ENCODE measurements at regions not wholly inside any gene's neighbourhood (a gene's known extent, or its start where the extent isn't known, plus 50 kb on each side); places are given as distances from the start of the nearest gene placed in this dataset.

DNA sequence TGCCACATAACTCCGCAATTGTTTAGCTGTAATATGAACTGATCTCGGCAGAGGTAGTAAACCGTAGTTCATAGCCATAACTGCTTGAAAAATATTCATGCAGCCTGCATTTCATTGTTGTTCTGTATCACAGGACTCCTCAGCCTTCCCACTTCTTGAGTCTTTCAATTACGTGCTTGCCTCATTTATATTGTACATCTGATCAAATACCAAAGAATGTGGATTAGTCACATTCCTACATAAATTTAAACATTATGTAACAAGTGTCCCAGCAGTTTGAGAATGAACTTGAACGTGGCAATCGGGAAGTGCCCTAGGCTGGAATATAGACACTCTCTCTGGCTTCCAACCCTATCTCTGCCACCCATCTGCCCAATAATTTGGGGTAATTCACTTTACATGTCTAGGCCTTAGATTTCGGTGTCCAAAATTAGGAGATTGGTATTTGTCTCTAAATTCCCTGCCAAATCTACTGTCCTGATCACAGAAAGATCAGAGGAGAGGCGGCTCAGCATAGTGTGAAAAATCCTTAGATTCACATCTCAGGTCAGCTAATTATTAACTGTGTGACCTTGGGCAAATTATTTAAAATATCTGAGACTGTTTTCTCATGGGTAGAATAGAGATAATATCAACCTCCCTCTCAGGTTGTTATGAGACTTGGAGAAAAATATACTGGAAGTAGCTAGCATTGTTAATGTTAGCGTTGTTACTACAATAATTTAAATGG lies 215.1 kb upstream of the RFX3 start (continued):
- TF ChIP-seq, protein P1, sequence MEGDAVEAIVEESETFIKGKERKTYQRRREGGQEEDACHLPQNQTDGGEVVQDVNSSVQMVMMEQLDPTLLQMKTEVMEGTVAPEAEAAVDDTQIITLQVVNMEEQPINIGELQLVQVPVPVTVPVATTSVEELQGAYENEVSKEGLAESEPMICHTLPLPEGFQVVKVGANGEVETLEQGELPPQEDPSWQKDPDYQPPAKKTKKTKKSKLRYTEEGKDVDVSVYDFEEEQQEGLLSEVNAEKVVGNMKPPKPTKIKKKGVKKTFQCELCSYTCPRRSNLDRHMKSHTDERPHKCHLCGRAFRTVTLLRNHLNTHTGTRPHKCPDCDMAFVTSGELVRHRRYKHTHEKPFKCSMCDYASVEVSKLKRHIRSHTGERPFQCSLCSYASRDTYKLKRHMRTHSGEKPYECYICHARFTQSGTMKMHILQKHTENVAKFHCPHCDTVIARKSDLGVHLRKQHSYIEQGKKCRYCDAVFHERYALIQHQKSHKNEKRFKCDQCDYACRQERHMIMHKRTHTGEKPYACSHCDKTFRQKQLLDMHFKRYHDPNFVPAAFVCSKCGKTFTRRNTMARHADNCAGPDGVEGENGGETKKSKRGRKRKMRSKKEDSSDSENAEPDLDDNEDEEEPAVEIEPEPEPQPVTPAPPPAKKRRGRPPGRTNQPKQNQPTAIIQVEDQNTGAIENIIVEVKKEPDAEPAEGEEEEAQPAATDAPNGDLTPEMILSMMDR (IDR thresholded peaks at IDR 0.05 in 2 of 3, conservative IDR thresholded peaks at IDR 0.05 in 1 of 3; ENCODE audit: borderline replicate concordance in 1 of 3, insufficient read depth in 1 of 3, low read depth in 2 of 3, low read length in 2 of 3) = no peak
- TF ChIP-seq ELF1 (IDR thresholded peaks at IDR 0.05; ENCODE audit: borderline replicate concordance, low read depth) (no peak), EZH2phosphoT487 (IDR thresholded peaks at IDR 0.05; ENCODE audit: borderline replicate concordance) (no peak), POLR2A (IDR thresholded peaks at IDR 0.05; ENCODE audit: borderline replicate concordance, extremely low read depth, insufficient read depth, insufficient read length) (no peak)

DNA sequence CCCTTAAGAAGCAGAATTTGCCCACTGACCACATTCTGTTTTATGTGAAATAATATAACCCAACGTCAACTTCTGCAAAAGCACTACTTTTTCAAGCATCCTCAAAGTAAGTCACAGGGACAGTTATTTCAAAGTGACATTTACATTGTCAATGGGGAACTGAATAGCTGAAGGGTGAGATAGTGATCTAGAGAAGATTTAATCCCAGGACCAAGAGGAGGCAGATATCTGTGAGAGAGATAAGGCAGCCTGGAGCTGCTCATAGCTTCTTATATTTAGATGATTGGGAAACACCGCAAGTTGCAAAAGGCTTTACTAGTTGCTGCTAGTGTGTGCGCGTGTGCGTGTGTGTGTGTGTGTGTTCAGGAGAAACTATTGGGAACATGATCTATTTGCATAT lies 210.4 kb upstream of the RFX3 start:
- Histone ChIP-seq H3K79me2 (ENCODE audit: insufficient read depth, low read length) (no peaks in the 10 kb centered on the region), H3K4me1 (ENCODE audit: control insufficient read depth in 1 of 2, insufficient read depth in 2 of 2, low read length in 2 of 2) (peaks cover 0 to 7% of the 10 kb centered on the region in 2 experiments; a peak in 2 of 4 replicates), H3K4me2 (ENCODE audit: low read length) (no peak overlapping the region), H3K27ac (ENCODE audit: low read depth, low read length) (no peak overlapping the region), H3K9me3 (ENCODE audit: control insufficient read depth in 1 of 2, insufficient read depth in 1 of 2, low read depth in 1 of 2, low read length in 2 of 2) (no peaks in the 10 kb centered on the region), H3K4me3 (replicated peaks in 1 of 2; ENCODE audit: low read depth in 1 of 2, low read length in 2 of 2) (no peak overlapping the region), H3K36me3 (ENCODE audit: control insufficient read depth in 1 of 2, insufficient read depth in 2 of 2, low read length in 2 of 2) (no peaks in the 10 kb centered on the region), H3K27me3 (ENCODE audit: insufficient read depth, low read length) (no peaks in the 10 kb centered on the region), H4K20me1 (ENCODE audit: insufficient read depth) (no peaks in the 10 kb centered on the region), H3K9ac (ENCODE audit: low read length) (no peak overlapping the region), H2AFZ (ENCODE audit: low read depth, low read length, poor library complexity, severe bottlenecking) (no peak overlapping the region), H3K9me2 (ENCODE audit: insufficient read depth) (no peaks in the 10 kb centered on the region)
- POLR2A ChIA-PET = no interaction called here
- RAD21 ChIA-PET (ENCODE audit: low non-redundant PET in 1 of 2, low total read pairs in 2 of 2, uncharacterized antibody in 2 of 2, unreplicated experiment in 2 of 2) = no interaction called here
- ATAC-seq (no peak), DNase-seq (ENCODE audit: low read depth, low spot score) (no peak)
- no TSS peak for BruUV-seq (replicated peaks)
- CTCF ChIA-PET = no interaction called here
- intact Hi-C loops (cut with micrococcal nuclease) = no loop called here
- TF ChIP-seq, protein P2, sequence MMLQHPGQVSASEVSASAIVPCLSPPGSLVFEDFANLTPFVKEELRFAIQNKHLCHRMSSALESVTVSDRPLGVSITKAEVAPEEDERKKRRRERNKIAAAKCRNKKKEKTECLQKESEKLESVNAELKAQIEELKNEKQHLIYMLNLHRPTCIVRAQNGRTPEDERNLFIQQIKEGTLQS (IDR thresholded peaks at IDR 0.05) = no peak
- TF ChIP-seq EZH2 (IDR thresholded peaks at IDR 0.05) (no peak), ZFX (IDR thresholded peaks at IDR 0.05) (no peak), SP1 (IDR thresholded peaks at IDR 0.05; ENCODE audit: low read depth) (no peak), FOSL1 (IDR thresholded peaks at IDR 0.05; ENCODE audit: low read depth) (no peak), JUND (IDR thresholded peaks at IDR 0.05) (no peak), RAD21 (IDR thresholded peaks at IDR 0.05; ENCODE audit: low read depth) (no peak), TCF7L2 (IDR thresholded peaks at IDR 0.05; ENCODE audit: borderline replicate concordance, extremely low read depth, insufficient read depth, insufficient read length) (no peak), CBX3 (IDR thresholded peaks at IDR 0.05; ENCODE audit: low read depth) (no peak), SRF (IDR thresholded peaks at IDR 0.05; ENCODE audit: low read depth) (no peak), ZNF274 (IDR thresholded peaks at IDR 0.05; ENCODE audit: low read depth, low read length) (no peak), POLR2A (IDR thresholded peaks at IDR 0.05; ENCODE audit: borderline replicate concordance, extremely low read depth, insufficient read depth, insufficient read length) (no peak), SIN3A (IDR thresholded peaks at IDR 0.05; ENCODE audit: low read depth) (no peak)
- TF ChIP-seq, protein P1 (IDR thresholded peaks at IDR 0.05 in 2 of 3, conservative IDR thresholded peaks at IDR 0.05 in 1 of 3; ENCODE audit: borderline replicate concordance in 1 of 3, insufficient read depth in 1 of 3, low read depth in 2 of 3, low read length in 2 of 3) = no peak
- TF ChIP-seq, protein P3, sequence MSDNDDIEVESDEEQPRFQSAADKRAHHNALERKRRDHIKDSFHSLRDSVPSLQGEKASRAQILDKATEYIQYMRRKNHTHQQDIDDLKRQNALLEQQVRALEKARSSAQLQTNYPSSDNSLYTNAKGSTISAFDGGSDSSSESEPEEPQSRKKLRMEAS (IDR thresholded peaks at IDR 0.05) = no peak
- TF ChIP-seq, protein P4, sequence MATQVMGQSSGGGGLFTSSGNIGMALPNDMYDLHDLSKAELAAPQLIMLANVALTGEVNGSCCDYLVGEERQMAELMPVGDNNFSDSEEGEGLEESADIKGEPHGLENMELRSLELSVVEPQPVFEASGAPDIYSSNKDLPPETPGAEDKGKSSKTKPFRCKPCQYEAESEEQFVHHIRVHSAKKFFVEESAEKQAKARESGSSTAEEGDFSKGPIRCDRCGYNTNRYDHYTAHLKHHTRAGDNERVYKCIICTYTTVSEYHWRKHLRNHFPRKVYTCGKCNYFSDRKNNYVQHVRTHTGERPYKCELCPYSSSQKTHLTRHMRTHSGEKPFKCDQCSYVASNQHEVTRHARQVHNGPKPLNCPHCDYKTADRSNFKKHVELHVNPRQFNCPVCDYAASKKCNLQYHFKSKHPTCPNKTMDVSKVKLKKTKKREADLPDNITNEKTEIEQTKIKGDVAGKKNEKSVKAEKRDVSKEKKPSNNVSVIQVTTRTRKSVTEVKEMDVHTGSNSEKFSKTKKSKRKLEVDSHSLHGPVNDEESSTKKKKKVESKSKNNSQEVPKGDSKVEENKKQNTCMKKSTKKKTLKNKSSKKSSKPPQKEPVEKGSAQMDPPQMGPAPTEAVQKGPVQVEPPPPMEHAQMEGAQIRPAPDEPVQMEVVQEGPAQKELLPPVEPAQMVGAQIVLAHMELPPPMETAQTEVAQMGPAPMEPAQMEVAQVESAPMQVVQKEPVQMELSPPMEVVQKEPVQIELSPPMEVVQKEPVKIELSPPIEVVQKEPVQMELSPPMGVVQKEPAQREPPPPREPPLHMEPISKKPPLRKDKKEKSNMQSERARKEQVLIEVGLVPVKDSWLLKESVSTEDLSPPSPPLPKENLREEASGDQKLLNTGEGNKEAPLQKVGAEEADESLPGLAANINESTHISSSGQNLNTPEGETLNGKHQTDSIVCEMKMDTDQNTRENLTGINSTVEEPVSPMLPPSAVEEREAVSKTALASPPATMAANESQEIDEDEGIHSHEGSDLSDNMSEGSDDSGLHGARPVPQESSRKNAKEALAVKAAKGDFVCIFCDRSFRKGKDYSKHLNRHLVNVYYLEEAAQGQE (IDR thresholded peaks at IDR 0.05; ENCODE audit: low read depth) = no peak
